ENCODE measurements at regions not wholly inside any gene's neighbourhood (a gene's known extent, or its start where the extent isn't known, plus 50 kb on each side); places are given as distances from the start of the nearest gene placed in this dataset.

DNA sequence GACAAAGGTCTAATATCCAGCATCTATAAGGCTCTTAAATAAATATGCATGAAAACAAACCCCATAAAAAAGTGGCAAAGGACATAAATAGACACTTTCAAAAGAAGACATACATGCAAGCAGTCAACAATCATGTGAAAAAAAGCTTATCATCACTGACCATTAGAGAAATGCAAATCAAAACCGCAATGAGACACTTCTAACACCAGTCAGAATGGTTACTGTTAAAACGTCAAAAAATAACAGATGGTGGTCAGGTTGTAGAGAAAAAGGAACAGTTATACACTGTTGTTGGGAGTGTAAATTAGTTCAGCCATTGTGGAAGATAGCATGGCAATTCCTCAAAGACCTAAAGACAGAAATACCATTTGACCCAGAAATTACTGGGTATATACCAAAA is 440.7 kb upstream of the KCNMB2 start:
- TF ChIP-seq, protein P1, sequence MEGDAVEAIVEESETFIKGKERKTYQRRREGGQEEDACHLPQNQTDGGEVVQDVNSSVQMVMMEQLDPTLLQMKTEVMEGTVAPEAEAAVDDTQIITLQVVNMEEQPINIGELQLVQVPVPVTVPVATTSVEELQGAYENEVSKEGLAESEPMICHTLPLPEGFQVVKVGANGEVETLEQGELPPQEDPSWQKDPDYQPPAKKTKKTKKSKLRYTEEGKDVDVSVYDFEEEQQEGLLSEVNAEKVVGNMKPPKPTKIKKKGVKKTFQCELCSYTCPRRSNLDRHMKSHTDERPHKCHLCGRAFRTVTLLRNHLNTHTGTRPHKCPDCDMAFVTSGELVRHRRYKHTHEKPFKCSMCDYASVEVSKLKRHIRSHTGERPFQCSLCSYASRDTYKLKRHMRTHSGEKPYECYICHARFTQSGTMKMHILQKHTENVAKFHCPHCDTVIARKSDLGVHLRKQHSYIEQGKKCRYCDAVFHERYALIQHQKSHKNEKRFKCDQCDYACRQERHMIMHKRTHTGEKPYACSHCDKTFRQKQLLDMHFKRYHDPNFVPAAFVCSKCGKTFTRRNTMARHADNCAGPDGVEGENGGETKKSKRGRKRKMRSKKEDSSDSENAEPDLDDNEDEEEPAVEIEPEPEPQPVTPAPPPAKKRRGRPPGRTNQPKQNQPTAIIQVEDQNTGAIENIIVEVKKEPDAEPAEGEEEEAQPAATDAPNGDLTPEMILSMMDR (IDR thresholded peaks at IDR 0.05): no peak
- TF ChIP-seq NR2C2 (CRISPR knock-in tag; IDR thresholded peaks at IDR 0.05): no peak
- no peak for TF ChIP-seq CBFB (CRISPR knock-in tag; IDR thresholded peaks at IDR 0.05; ENCODE audit: low read depth)
- no peak for TF ChIP-seq NFYB (CRISPR knock-in tag; conservative IDR thresholded peaks at IDR 0.05; ENCODE audit: low read depth)
- no peak for TF ChIP-seq SMAD4 (CRISPR knock-in tag; IDR thresholded peaks at IDR 0.05)
- TF ChIP-seq NR1H2 (CRISPR knock-in tag; IDR thresholded peaks at IDR 0.05): no peak
- TF ChIP-seq, protein P2, sequence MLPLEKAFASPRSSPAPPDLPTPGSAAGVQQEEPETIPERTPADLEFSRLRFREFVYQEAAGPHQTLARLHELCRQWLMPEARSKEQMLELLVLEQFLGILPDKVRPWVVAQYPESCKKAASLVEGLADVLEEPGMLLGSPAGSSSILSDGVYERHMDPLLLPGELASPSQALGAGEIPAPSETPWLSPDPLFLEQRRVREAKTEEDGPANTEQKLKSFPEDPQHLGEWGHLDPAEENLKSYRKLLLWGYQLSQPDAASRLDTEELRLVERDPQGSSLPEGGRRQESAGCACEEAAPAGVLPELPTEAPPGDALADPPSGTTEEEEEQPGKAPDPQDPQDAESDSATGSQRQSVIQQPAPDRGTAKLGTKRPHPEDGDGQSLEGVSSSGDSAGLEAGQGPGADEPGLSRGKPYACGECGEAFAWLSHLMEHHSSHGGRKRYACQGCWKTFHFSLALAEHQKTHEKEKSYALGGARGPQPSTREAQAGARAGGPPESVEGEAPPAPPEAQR (CRISPR knock-in tag; IDR thresholded peaks at IDR 0.05): no peak
